ENCODE measurements at regions not wholly inside any gene's neighbourhood (a gene's known extent, or its start where the extent isn't known, plus 50 kb on each side); places are given as distances from the start of the nearest gene placed in this dataset.

DNA sequence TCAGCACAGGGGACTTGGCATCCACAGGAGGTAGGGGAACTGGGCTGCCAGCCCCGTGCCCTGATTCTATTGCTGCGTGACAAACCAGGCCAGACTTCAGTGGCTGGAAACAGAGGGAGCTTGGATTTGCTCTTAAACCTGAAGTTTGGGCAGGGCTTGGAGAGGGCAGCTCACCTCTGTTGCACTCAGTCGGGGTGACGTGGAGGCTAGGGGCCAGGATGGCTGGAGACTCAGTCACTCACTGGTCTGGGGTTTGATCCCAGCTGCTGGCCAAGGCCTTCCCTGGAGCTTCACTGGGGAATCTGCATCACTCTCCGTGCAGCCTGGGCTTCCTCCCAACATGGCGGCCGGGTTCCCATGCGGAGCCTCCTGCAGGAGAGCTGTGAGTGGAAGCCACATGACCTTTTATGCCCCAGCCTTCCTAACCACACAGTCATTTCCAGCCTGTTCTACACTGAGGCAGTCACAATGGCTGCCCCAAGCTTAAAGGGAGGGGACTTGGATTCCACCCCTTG is 175.2 kb upstream of the HDAC4 start (continued):
- TF ChIP-seq JUNB (IDR thresholded peaks at IDR 0.05; ENCODE audit: unreplicated experiment), result no peak
- no peak for TF ChIP-seq ZNF114 (CRISPR knock-in tag; IDR thresholded peaks at IDR 0.05)
- TF ChIP-seq, protein P1, sequence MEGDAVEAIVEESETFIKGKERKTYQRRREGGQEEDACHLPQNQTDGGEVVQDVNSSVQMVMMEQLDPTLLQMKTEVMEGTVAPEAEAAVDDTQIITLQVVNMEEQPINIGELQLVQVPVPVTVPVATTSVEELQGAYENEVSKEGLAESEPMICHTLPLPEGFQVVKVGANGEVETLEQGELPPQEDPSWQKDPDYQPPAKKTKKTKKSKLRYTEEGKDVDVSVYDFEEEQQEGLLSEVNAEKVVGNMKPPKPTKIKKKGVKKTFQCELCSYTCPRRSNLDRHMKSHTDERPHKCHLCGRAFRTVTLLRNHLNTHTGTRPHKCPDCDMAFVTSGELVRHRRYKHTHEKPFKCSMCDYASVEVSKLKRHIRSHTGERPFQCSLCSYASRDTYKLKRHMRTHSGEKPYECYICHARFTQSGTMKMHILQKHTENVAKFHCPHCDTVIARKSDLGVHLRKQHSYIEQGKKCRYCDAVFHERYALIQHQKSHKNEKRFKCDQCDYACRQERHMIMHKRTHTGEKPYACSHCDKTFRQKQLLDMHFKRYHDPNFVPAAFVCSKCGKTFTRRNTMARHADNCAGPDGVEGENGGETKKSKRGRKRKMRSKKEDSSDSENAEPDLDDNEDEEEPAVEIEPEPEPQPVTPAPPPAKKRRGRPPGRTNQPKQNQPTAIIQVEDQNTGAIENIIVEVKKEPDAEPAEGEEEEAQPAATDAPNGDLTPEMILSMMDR (conservative IDR thresholded peaks at IDR 0.05; ENCODE audit: low read depth in 2 of 2), result no peak
- TF ChIP-seq EZH2 (IDR thresholded peaks at IDR 0.05; ENCODE audit: low read depth, unreplicated experiment), result no peak
- TF ChIP-seq POLR2AphosphoS5 (IDR thresholded peaks at IDR 0.05; ENCODE audit: low read depth), result no peak
- TF ChIP-seq REST (IDR thresholded peaks at IDR 0.05; ENCODE audit: unreplicated experiment), result no peak
- no peak for TF ChIP-seq CREB1 (CRISPR knock-in tag; IDR thresholded peaks at IDR 0.05; ENCODE audit: low read depth)

- peaks cover 3% of the 10 kb centered on the region; the same call in 1 of the 2 replicates for H3K9me2 ChIP-seq (ENCODE audit: insufficient read depth)
- Mint-ChIP-seq H3K9me3 (peaks cover 7% of the 10 kb centered on the region; the same call in 1 of the 3 replicates), H3K27me3 (ENCODE audit: insufficient read depth, low read depth, poor library complexity) (peaks cover 12% of the 10 kb centered on the region), H3K4me1 (no peaks in the 10 kb centered on the region), H3K36me3 (ENCODE audit: low read depth) (no peaks in the 10 kb centered on the region; the same call in 2 of the 3 replicates), H3K4me3 (no peak overlapping the region), H3K27ac (no peak overlapping the region)
- DNase-seq (ENCODE audit: low spot score), result no peak
- no peak overlapping the region for H3K4me2 ChIP-seq
- ATAC-seq, result no peak
- H3K79me2 ChIP-seq (replicated peaks; ENCODE audit: insufficient read depth), result no peaks in the 10 kb centered on the region
- no peak overlapping the region for H2AFZ ChIP-seq
- no peaks in the 10 kb centered on the region for H3K27me3 ChIP-seq (ENCODE audit: insufficient read depth)
- H3K27ac ChIP-seq (ENCODE audit: low read depth), result no peak overlapping the region
- H4K20me1 ChIP-seq (replicated peaks; ENCODE audit: insufficient read depth), result no peaks in the 10 kb centered on the region
- no peak overlapping the region for H3K4me3 ChIP-seq
- H3K4me1 ChIP-seq (ENCODE audit: insufficient read depth), result no peaks in the 10 kb centered on the region
- no peaks in the 10 kb centered on the region for H3K36me3 ChIP-seq (ENCODE audit: insufficient read depth)
- no peaks in the 10 kb centered on the region for H3F3A ChIP-seq (replicated peaks; ENCODE audit: low read depth)
- TF ChIP-seq, protein P2, sequence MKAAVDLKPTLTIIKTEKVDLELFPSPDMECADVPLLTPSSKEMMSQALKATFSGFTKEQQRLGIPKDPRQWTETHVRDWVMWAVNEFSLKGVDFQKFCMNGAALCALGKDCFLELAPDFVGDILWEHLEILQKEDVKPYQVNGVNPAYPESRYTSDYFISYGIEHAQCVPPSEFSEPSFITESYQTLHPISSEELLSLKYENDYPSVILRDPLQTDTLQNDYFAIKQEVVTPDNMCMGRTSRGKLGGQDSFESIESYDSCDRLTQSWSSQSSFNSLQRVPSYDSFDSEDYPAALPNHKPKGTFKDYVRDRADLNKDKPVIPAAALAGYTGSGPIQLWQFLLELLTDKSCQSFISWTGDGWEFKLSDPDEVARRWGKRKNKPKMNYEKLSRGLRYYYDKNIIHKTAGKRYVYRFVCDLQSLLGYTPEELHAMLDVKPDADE (IDR thresholded peaks at IDR 0.05), result no peak
- no peak for TF ChIP-seq STAT1 (IDR thresholded peaks at IDR 0.05; ENCODE audit: unreplicated experiment)
- TF ChIP-seq ZNF331 (CRISPR knock-in tag; IDR thresholded peaks at IDR 0.05; ENCODE audit: low read depth), result no peak
- TF ChIP-seq EZH2phosphoT487 (IDR thresholded peaks at IDR 0.05; ENCODE audit: unreplicated experiment), result no peak
- TF ChIP-seq NANOG (IDR thresholded peaks at IDR 0.05; ENCODE audit: borderline replicate concordance), result no peak
- TF ChIP-seq ZNF114 (CRISPR knock-in tag; IDR thresholded peaks at IDR 0.05), result no peak
- TF ChIP-seq EZH2 (IDR thresholded peaks at IDR 0.05; ENCODE audit: low read depth, unreplicated experiment), result no peak
- TF ChIP-seq, protein P1 (conservative IDR thresholded peaks at IDR 0.05; ENCODE audit: low read depth in 2 of 2), result no peak
These were observed 173.8 kb upstream of the HDAC4 start for GRCh38 chr2:239574434-239575156.
